Tibial nerve (tissue), 4 donors: ENCODE measurements at regions not wholly inside any gene's neighbourhood (a gene's known extent, or its start where the extent isn't known, plus 50 kb on each side); places are given as distances from the start of the nearest gene placed in this dataset.
"Not testable (repeated sequence)": the region's sequence is repeated elsewhere in the genome, so short reads cannot be mapped to it uniquely, and the experiment has no call there.

Experiments used
- DNase-seq, 2 donors: peaks; one replicate each; pipeline ENCODE4 v3.0.0-alpha.2; 2019; ENCODE audit warnings: low spot score in 2 of 2
- H3K27ac ChIP-seq, 4 donors: fragments of 200-600 bp; sonication (generic) in 3 of 4; one replicate each; pipeline ENCODE4 v1.5.1; 2017 to 2019; ENCODE audit warnings: mild to moderate bottlenecking in 1 of 4
- H3K27me3 ChIP-seq, 2 donors: fragments of 200-600 bp; sonication (generic) in 1 of 2; one replicate each; pipeline versions ENCODE4 v1.5.1 to v1.6.0; 2017 to 2019
- H3K36me3 ChIP-seq, 3 donors: fragments of 200-600 bp; sonication (generic); one replicate each; pipeline ENCODE4 v1.5.1; 2018 to 2019
- H3K4me1 ChIP-seq, 4 donors: fragments of 200-600 bp; sonication (generic) in 3 of 4; one replicate each; pipeline ENCODE4 v1.5.1; 2017 to 2019
- H3K4me3 ChIP-seq, 4 donors: fragments of 200-600 bp; sonication (generic) in 3 of 4; one replicate each; pipeline ENCODE4 v1.5.1; 2017 to 2019; ENCODE audit warnings: mild to moderate bottlenecking in 1 of 4, moderate library complexity in 1 of 4
- H3K9me3 ChIP-seq, 4 donors: fragments of 200-600 bp; sonication (generic) in 3 of 4; one replicate each; pipeline ENCODE4 v1.5.1; 2017 to 2019
- EP300 ChIP-seq, 2 donors: sonication (generic); formaldehyde crosslinking; IDR thresholded peaks; one replicate each; pipeline ENCODE4 v1.6.1; 2017; ENCODE audit warnings: antibody characterized with exemption in 2 of 2, mild to moderate bottlenecking in 1 of 2
- POLR2A ChIP-seq, 2 donors: fragments of 450-650 bp; IDR thresholded peaks; one replicate each; pipeline ENCODE4 v1.6.1; 2017; ENCODE audit warnings: antibody characterized with exemption in 2 of 2, mild to moderate bottlenecking in 2 of 2, moderate library complexity in 2 of 2
- WGBS, 2 donors: methylation state at CpG; one replicate each; pipeline ENCODE4 v1.1.5; 2018; 5-methylcytosine and 5-hydroxymethylcytosine counted together
- TF ChIP-seq, protein P1 (sequence below), 5 experiments: fragments of 200-600 bp in 3 of 5; fragments of 450-650 bp in 2 of 5; sonication (generic) in 3 of 5; IDR thresholded peaks; one replicate each; pipeline ENCODE4 v1.5.1; 2016 to 2019; ENCODE audit warnings: antibody characterized with exemption in 5 of 5, mild to moderate bottlenecking in 3 of 5, moderate library complexity in 2 of 5

DNA sequence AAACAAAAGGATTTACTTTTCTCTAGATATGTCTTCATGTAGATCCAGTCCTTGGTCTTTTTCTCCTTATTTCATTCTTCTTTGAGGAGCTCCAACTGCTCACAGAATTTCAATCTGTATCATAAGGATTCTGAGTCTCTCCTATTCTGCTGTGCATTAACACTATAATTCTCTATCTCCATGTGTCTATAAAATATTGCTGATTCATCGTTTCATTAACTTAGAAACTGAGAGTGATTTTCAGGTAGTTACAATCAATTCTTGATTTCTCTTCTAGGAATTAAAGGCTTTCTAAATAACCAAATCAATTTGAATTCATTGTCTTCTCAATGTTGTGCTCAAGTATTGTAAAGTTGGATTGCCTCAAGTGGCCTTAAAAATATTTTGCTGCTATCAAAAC, 651.5 kb upstream of the CADM2 start:
- TF ChIP-seq EP300 (IDR thresholded peaks at IDR 0.05) (no peak), POLR2A (IDR thresholded peaks at IDR 0.05) (no peak)
- TF ChIP-seq, protein P1, sequence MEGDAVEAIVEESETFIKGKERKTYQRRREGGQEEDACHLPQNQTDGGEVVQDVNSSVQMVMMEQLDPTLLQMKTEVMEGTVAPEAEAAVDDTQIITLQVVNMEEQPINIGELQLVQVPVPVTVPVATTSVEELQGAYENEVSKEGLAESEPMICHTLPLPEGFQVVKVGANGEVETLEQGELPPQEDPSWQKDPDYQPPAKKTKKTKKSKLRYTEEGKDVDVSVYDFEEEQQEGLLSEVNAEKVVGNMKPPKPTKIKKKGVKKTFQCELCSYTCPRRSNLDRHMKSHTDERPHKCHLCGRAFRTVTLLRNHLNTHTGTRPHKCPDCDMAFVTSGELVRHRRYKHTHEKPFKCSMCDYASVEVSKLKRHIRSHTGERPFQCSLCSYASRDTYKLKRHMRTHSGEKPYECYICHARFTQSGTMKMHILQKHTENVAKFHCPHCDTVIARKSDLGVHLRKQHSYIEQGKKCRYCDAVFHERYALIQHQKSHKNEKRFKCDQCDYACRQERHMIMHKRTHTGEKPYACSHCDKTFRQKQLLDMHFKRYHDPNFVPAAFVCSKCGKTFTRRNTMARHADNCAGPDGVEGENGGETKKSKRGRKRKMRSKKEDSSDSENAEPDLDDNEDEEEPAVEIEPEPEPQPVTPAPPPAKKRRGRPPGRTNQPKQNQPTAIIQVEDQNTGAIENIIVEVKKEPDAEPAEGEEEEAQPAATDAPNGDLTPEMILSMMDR (IDR thresholded peaks at IDR 0.05): no peak
- Histone ChIP-seq H3K36me3 (no peaks in the 10 kb centered on the region), H3K4me1 (no peaks in the 10 kb centered on the region), H3K9me3 (no peaks in the 10 kb centered on the region), H3K4me3 (no peak overlapping the region), H3K27ac (no peak overlapping the region), H3K27me3 (no peaks in the 10 kb centered on the region)
- WGBS, 2 donors: 92 to 96% methylated on average over 1 of the region's 1 CpG
- DNase-seq: no peak

DNA sequence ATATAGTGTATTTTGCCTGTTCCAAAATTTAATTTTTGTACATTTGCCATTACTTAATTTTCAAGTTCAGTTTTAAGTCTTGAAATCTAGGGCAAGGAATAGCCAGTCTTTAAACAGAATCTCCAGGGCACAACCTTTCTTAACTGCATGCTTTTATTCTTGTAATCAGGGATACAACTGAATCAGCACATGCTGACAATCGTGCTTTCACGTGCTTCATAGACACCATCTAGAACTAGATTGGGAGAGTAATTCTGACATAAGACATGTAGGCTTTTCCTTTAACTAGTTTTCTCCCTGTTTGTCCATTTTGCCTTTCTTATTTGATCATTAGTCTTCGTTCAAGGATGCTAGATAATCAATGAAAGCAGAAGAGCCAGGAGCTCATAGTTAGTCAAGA, 650.4 kb upstream of the CADM2 start:
- Histone ChIP-seq H3K4me1 (no peaks in the 10 kb centered on the region), H3K4me3 (no peak overlapping the region), H3K36me3 (no peaks in the 10 kb centered on the region), H3K27ac (no peak overlapping the region), H3K27me3 (no peaks in the 10 kb centered on the region), H3K9me3 (no peaks in the 10 kb centered on the region)
- WGBS, 2 donors: 63 to 70% methylated on average over 3 of the region's 3 CpGs
- DNase-seq: no peak
- no peak for TF ChIP-seq POLR2A (IDR thresholded peaks at IDR 0.05)
- TF ChIP-seq EP300 (IDR thresholded peaks at IDR 0.05): no peak
- TF ChIP-seq, protein P1 (IDR thresholded peaks at IDR 0.05): no peak

DNA sequence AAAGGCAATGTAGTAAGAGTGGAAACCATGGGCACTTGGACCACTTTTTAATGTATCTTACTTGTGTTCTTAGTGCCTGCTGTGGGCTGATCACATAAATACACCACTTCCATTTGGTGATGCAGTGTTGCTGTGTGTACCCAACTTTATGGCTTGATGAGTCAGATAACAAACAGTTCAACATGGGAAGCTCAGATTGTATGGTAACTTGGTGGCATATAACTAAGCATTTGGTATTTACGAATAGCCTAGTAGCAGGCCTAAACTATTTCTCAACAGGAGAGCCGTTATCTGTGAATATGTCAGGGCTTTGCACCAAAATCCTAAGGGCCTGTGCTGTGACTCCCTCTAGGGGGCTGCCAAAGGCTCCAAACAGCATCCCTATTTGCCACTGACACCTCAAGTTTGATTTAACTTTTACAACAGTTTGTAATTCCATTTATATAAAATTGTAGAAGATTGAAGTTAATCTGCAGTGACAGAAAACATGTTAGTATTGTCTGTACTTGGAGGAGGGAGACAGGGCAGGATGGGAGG, 640.4 kb upstream of the CADM2 start:
- H3K4me3 ChIP-seq: no peak overlapping the region
- 62 to 70% methylated on average over 2 of the region's 2 CpGs for WGBS, 2 donors
- H3K9me3 ChIP-seq: no peaks in the 10 kb centered on the region
- no peaks in the 10 kb centered on the region for H3K4me1 ChIP-seq
- no peaks in the 10 kb centered on the region for H3K27me3 ChIP-seq
- H3K36me3 ChIP-seq: no peaks in the 10 kb centered on the region
- TF ChIP-seq POLR2A (IDR thresholded peaks at IDR 0.05): no peak
- TF ChIP-seq EP300 (IDR thresholded peaks at IDR 0.05): no peak
- TF ChIP-seq, protein P1 (IDR thresholded peaks at IDR 0.05): no peak
- DNase-seq: no peak
- H3K27ac ChIP-seq: no peak overlapping the region

DNA sequence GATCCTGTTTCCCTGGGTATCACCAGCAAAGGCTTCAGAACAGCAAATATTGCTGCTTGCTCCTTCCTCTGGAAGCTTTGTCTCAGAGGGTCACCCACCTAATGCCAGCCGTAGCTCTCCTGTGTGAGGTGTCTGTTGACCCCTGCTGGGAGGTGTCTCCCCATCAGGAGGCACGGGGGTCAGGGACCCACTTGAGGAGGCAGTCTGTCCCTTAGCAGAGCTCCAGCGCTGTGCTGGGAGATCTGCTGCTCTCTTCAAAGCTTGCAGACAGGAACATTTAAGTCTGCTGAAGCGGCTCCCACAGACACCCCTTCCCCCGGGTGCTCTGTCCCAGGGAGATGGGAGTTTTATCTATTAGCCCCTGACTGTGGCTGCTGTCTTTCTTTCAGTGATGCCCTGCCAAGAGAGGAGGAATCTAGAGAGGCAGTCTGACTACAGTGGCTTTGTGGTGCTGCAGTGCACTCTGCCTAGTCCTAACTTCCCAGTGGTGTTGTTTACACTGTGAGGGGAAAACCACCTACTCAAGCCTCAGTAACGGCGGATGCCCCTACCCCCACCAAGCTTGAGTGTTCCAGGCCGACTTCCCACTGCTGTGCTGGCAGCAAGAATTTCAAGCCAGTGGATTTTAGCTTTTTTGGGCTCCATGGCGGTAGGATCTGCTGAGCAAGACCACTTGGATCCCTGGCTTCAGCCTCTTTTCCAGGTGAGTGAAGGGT, 593.1 kb upstream of the CADM2 start:
- not testable (repeated sequence) for H3K4me3 ChIP-seq, H3K4me1 ChIP-seq, H3K27ac ChIP-seq, DNase-seq, H3K36me3 ChIP-seq, H3K27me3 ChIP-seq
- H3K9me3 ChIP-seq: peaks cover 0 to 12% (median 0%) of the 10 kb centered on the region in 4 donors
- WGBS, 2 donors: 68 to 90% methylated on average over 8 to 9 of the region's 9 CpGs
